ENCODE measurements at regions not wholly inside any gene's neighbourhood (a gene's known extent, or its start where the extent isn't known, plus 50 kb on each side); places are given as distances from the start of the nearest gene placed in this dataset.

DNA sequence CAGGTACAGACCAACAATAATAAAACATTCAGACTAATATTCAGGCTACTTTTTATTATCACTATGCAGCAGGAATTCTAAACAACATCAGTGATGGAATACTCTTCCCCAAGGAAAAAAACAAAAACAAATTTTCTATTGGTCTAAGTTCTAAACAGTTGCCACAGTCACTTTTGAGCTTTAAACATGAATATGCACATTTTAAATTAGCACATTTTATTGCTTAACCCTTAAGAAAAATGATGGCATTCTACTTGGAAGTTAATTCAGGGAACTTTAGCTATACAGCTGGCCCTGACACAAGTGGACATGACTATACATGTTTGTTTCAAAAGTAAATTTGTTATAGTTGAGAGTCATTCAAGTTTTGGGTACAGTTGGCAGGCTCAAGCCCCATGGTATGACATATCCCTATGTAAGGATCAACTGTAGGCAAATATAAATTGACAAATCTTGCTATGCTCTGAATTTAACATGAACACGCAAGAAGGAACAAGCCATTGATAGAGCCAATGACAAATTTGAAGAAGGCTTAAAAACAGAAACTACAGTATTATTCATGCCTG, 224.3 kb upstream of the AMIGO2 start:
- DNase-seq: no peak

DNA sequence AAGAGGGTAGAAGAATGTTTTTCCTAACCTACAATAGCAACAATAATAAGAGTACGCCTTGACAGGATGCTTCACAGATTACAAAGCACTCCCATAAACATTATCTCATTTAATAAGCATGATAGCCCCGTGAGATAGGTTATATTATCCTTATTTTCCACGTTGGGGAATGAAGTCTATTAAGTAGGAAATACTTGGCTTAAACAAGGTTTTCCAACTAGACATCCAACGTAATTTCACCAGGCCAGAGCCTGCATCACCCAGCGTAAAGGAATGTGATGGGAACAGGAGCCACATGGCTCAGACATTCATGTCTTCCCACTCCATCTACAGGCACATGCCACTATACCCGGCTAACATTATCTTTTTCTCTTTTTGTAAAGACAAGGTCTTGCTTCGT, 223.4 kb upstream of the AMIGO2 start:
- DNase-seq: no peak

DNA sequence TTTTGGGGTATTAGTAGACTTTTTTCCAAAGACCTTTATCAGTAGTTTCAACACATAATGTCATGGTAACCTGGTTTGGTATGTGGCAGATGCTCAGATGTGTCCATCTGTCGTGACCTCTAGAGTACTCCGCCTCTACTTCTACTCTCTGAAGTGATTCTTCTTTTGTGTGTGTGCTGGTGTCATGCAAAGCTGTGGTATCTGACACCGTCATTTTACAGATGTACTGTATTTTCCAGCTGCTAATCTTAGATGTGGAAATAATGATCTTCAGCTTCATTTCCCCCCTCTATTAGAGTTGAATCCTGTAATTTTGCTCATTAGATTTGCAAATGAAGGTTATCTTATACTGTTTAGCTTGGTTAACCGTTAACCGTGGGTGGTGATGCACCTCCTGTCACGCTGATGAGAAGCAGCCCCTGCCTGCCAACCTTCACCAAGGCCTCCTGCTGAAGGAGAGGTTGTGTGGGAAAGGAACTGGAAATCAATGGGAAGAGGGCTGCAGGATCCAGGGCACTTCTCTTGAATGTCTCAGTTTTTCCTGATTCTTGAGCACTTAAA, 222.4 kb upstream of the AMIGO2 start:
- DNase-seq: no peak

GRCh38 chr12:47299586-47299985, 219.8 kb upstream of the AMIGO2 start:
- no peak for DNase-seq

DNA sequence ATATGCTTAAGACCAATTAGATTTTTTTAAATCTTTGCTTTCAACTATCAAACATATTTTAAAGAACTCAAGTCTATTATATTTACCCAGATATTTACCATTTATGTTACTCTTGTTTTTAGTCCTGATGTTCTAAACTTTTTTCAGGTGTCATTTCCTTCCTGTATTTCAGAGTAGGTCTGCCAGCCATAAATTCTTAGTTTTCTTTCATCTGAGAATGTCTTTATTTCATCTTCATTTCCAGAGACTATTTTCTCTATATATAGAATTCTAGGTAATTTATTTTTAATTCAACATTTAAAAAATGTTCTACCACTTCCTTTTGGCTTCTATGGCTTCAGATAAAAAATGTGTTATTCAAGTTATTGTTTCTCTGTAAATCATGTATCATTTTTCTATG, 218.2 kb upstream of the AMIGO2 start:
- no peak for DNase-seq

- DNase-seq: no peak
Observed at GRCh38 chr12:47296828-47297227, 217.1 kb upstream of the AMIGO2 start.

GRCh38 chr12:47293406-47293805, 213.6 kb upstream of the AMIGO2 start:
- no peak for DNase-seq

GRCh38 chr12:47286676-47287075, 206.9 kb upstream of the AMIGO2 start:
- DNase-seq: no peak
